Endothelial cell of umbilical vein (primary cell): ENCODE measurements at regions not wholly inside any gene's neighbourhood (a gene's known extent, or its start where the extent isn't known, plus 50 kb on each side); places are given as distances from the start of the nearest gene placed in this dataset.

Experiments
- BruUV-seq: library from RNA; stranded (reverse); fragments of 400-500 nt; replicated peaks from 2 replicates; lab custom pipeline; 2021; lab: Mats Ljungman, UMichigan
- CTCF ChIA-PET: fragments of 300-600, 350-600 bp; sonication (Branson Sonifier 250); formaldehyde crosslinking; loops from one replicate; lab custom pipeline; 2021; ENCODE audit warnings: antibody characterized with exemption, inconsistent platforms; lab: Charles Lee
- POLR2A ChIA-PET: fragments of 300-600, 350-600 bp; sonication (Branson Sonifier 250); formaldehyde crosslinking; loops from one replicate; lab custom pipeline; 2021; ENCODE audit warnings: antibody characterized with exemption, inconsistent platforms; lab: Charles Lee
- DNase-seq: peaks from one replicate; pipeline ENCODE4 v3.0.0-alpha.2; 2011; ENCODE audit warnings: low read depth, low spot score
- FAIRE-seq: peaks from 2 replicates; lab custom pipeline; 2011; peaks lifted over from hg19 to GRCh38; lab: Jason Lieb, UNC
- H2AFZ ChIP-seq: 2 replicates; pipeline ENCODE4 v1.6.0; 2012; ENCODE audit warnings: low read depth, low read length, control low read depth, inconsistent platforms
- H3K27ac ChIP-seq: 2 replicates; pipeline ENCODE4 v1.5.1; 2011; ENCODE audit warnings: low read depth, mild to moderate bottlenecking, control low read depth, low read length, moderate library complexity; ENCODE audit not compliant: insufficient read depth
- H3K27me3 ChIP-seq, 2 experiments: 2 replicates each; pipeline versions ENCODE4 v1.6.0 to v1.6.1; 2011; ENCODE audit warnings: low read length in 2 of 2, mixed read lengths in 1 of 2; ENCODE audit not compliant: control insufficient read depth in 2 of 2, insufficient read depth in 2 of 2
- H3K36me3 ChIP-seq, 2 experiments: 2 replicates in 1 of 2; 3 replicates in 1 of 2; pipeline ENCODE4 v1.5.1; 2011; ENCODE audit warnings: low read length in 2 of 2, mild to moderate bottlenecking in 1 of 2, moderate library complexity in 1 of 2; ENCODE audit not compliant: control insufficient read depth in 2 of 2, insufficient read depth in 2 of 2; ENCODE audit errors: extremely low read depth in 1 of 2
- H3K4me1 ChIP-seq: 3 replicates; pipeline ENCODE4 v1.5.1; 2011; ENCODE audit warnings: mild to moderate bottlenecking, low read length; ENCODE audit not compliant: control insufficient read depth, insufficient read depth; ENCODE audit errors: extremely low read depth
- H3K4me2 ChIP-seq: 2 replicates; pipeline ENCODE4 v1.6.1; 2011; ENCODE audit warnings: low read length, control low read depth, mixed read lengths; ENCODE audit not compliant: insufficient read depth
- H3K4me3 ChIP-seq, 3 experiments: fragments of 200-600 bp in 1 of 3; sonication (generic), shearing (Covaris generic) in 1 of 3; replicated peaks in 1 of 3; 2 replicates each; pipeline ENCODE4 v1.5.1; 2011 to 2016; ENCODE audit warnings: control low read depth in 3 of 3, low read length in 3 of 3, mild to moderate bottlenecking in 2 of 3, inconsistent platforms in 1 of 3, low read depth in 1 of 3, moderate library complexity in 1 of 3; ENCODE audit not compliant: insufficient read depth in 1 of 3
- H3K79me2 ChIP-seq: 2 replicates; pipeline ENCODE4 v1.6.0; 2012; ENCODE audit warnings: low read length, inconsistent platforms; ENCODE audit not compliant: control insufficient read depth, insufficient read depth
- H3K9ac ChIP-seq: replicated peaks from 2 replicates; pipeline ENCODE3; 2011; ENCODE audit warnings: low read length, control low read depth; ENCODE audit not compliant: insufficient read depth; ENCODE audit errors: extremely low read depth
- H3K9me1 ChIP-seq: replicated peaks from 3 replicates; pipeline ENCODE4 v1.6.0; 2011; ENCODE audit warnings: mild to moderate bottlenecking, low read length; ENCODE audit not compliant: control insufficient read depth, insufficient read depth; ENCODE audit errors: extremely low read depth
- H3K9me3 ChIP-seq: replicated peaks from 2 replicates; pipeline ENCODE4 v1.5.1; 2012; ENCODE audit warnings: low read length, inconsistent platforms; ENCODE audit not compliant: control insufficient read depth, insufficient read depth
- H4K20me1 ChIP-seq: replicated peaks from 2 replicates; pipeline ENCODE3; 2011; ENCODE audit warnings: mild to moderate bottlenecking, low read length; ENCODE audit not compliant: control insufficient read depth, insufficient read depth; ENCODE audit errors: extremely low read depth
- CTCF ChIP-seq, 2 donors: IDR thresholded peaks; 1 replicate in 1 of 2; 2 replicates in 1 of 2; pipeline ENCODE4 v1.5.1; 2011; ENCODE audit warnings: low read length in 2 of 2, mild to moderate bottlenecking in 2 of 2, moderate library complexity in 2 of 2, control low read depth in 1 of 2, inconsistent platforms in 1 of 2, low read depth in 1 of 2; ENCODE audit not compliant: insufficient read depth in 1 of 2; ENCODE audit errors: extremely low read depth in 1 of 2
- EZH2 ChIP-seq: IDR thresholded peaks from 2 replicates; pipeline ENCODE4 v1.6.1; 2012; ENCODE audit warnings: borderline replicate concordance, low read depth, mild to moderate bottlenecking, moderate library complexity, low read length, inconsistent platforms; ENCODE audit not compliant: severe bottlenecking
- FOS ChIP-seq: IDR thresholded peaks from 2 replicates; pipeline ENCODE4 v1.6.1; 2011; ENCODE audit warnings: mild to moderate bottlenecking, low read length, moderate library complexity, borderline replicate concordance; ENCODE audit not compliant: insufficient read depth
- GATA2 ChIP-seq: IDR thresholded peaks from 2 replicates; pipeline ENCODE4 v1.7.0; 2011; ENCODE audit warnings: low read depth, mild to moderate bottlenecking, moderate library complexity, mixed read lengths, low read length; ENCODE audit not compliant: insufficient read length, insufficient read depth
- JUN ChIP-seq: IDR thresholded peaks from 2 replicates; pipeline ENCODE4 v1.6.1; 2011; ENCODE audit warnings: borderline replicate concordance, low read depth; ENCODE audit not compliant: insufficient read length, insufficient read depth
- MAX ChIP-seq: IDR thresholded peaks from 2 replicates; pipeline ENCODE4 v1.6.1; 2011; ENCODE audit not compliant: insufficient read depth, insufficient read length
- MYC ChIP-seq: IDR thresholded peaks from one replicate; pipeline ENCODE4 v1.6.1; 2011; ENCODE audit warnings: mild to moderate bottlenecking, low read depth, low read length
- POLR2A ChIP-seq: IDR thresholded peaks from 2 replicates; pipeline ENCODE4 v1.6.1; 2012; ENCODE audit warnings: low read depth, mild to moderate bottlenecking, control low read depth, low read length
- POLR2AphosphoS5 ChIP-seq: IDR thresholded peaks from 2 replicates; pipeline ENCODE4 v1.6.1; 2012; ENCODE audit warnings: low read depth, mild to moderate bottlenecking, control low read depth, low read length, moderate library complexity; ENCODE audit not compliant: insufficient read depth
- dilution Hi-C: fragments of 300-500 bp; cut with MboI; formaldehyde crosslinking; loops from one replicate; pipeline ENCODE4 v1.15.0; 2019; ENCODE audit warnings: low sequenced_read_pairs; ENCODE audit not compliant: extremely low pct_ligation_motif_present
- intact Hi-C: fragments of 100-400 bp; cut with micrococcal nuclease; formaldehyde crosslinking; loops from one replicate; pipeline ENCODE4 v1.10.0; 2022

GRCh38 chr17:77833769-77834168 lies 124.7 kb upstream of the TNRC6C start:
- Histone ChIP-seq H3K9me3 (no peaks in the 10 kb centered on the region), H3K36me3 (no peaks in the 10 kb centered on the region), H3K4me3 (no peak overlapping the region), H3K9ac (no peak overlapping the region), H3K4me2 (no peak overlapping the region), H3K27ac (no peak overlapping the region), H3K79me2 (no peaks in the 10 kb centered on the region), H3K4me1 (peaks cover 31% of the 10 kb centered on the region), H3K27me3 (no peaks in the 10 kb centered on the region), H3K9me1 (no peaks in the 10 kb centered on the region), H4K20me1 (no peaks in the 10 kb centered on the region), H2AFZ (no peak overlapping the region)
- dilution Hi-C loops = no loop called here
- DNase-seq (no peak), FAIRE-seq (no peak)
- TF ChIP-seq MYC (no peak), POLR2A (no peak), JUN (no peak), EZH2 (no peak), FOS (no peak), POLR2AphosphoS5 (no peak), MAX (no peak), CTCF (IDR thresholded peaks at IDR 0.05; ENCODE audit: extremely low read depth in 1 of 2, insufficient read depth in 1 of 2, low read depth in 1 of 2, low read length in 2 of 2) (no peak), GATA2 (no peak)
- ChIA-PET POLR2A (no interaction called here), CTCF (interaction anchor here (1.1 to 2.2 kb wide), 3 partner anchors 8 to 44 kb away, joined by 4 to 16 read pairs (median 4); no protein-coding TSS in a partner anchor)
- intact Hi-C loops = loop anchor here (5.0 kb wide), 1 partner anchor 354 kb away; the partner anchor contains the start of genes AFMID and TK1
- no TSS peak for BruUV-seq
